Endothelial cell of umbilical vein (primary cell): ENCODE measurements at regions not wholly inside any gene's neighbourhood (a gene's known extent, or its start where the extent isn't known, plus 50 kb on each side); places are given as distances from the start of the nearest gene placed in this dataset.

ENCODE experiments used
- BruUV-seq: library from RNA; stranded (reverse); fragments of 400-500 nt; replicated peaks from 2 replicates; lab custom pipeline; 2021; lab: Mats Ljungman, UMichigan
- CTCF ChIA-PET: fragments of 300-600, 350-600 bp; sonication (Branson Sonifier 250); formaldehyde crosslinking; loops from one replicate; lab custom pipeline; 2021; ENCODE audit warnings: antibody characterized with exemption, inconsistent platforms; lab: Charles Lee
- POLR2A ChIA-PET: fragments of 300-600, 350-600 bp; sonication (Branson Sonifier 250); formaldehyde crosslinking; loops from one replicate; lab custom pipeline; 2021; ENCODE audit warnings: antibody characterized with exemption, inconsistent platforms; lab: Charles Lee
- DNase-seq: peaks from one replicate; pipeline ENCODE4 v3.0.0-alpha.2; 2011; ENCODE audit warnings: low read depth, low spot score
- FAIRE-seq: peaks from 2 replicates; lab custom pipeline; 2011; peaks lifted over from hg19 to GRCh38; lab: Jason Lieb, UNC
- H2AFZ ChIP-seq: 2 replicates; pipeline ENCODE4 v1.6.0; 2012; ENCODE audit warnings: low read depth, low read length, control low read depth, inconsistent platforms
- H3K27ac ChIP-seq: 2 replicates; pipeline ENCODE4 v1.5.1; 2011; ENCODE audit warnings: low read depth, mild to moderate bottlenecking, control low read depth, low read length, moderate library complexity; ENCODE audit not compliant: insufficient read depth
- H3K27me3 ChIP-seq, 2 experiments: 2 replicates each; pipeline versions ENCODE4 v1.6.0 to v1.6.1; 2011; ENCODE audit warnings: low read length in 2 of 2, mixed read lengths in 1 of 2; ENCODE audit not compliant: control insufficient read depth in 2 of 2, insufficient read depth in 2 of 2
- H3K36me3 ChIP-seq, 2 experiments: 2 replicates in 1 of 2; 3 replicates in 1 of 2; pipeline ENCODE4 v1.5.1; 2011; ENCODE audit warnings: low read length in 2 of 2, mild to moderate bottlenecking in 1 of 2, moderate library complexity in 1 of 2; ENCODE audit not compliant: control insufficient read depth in 2 of 2, insufficient read depth in 2 of 2; ENCODE audit errors: extremely low read depth in 1 of 2
- H3K4me1 ChIP-seq: 3 replicates; pipeline ENCODE4 v1.5.1; 2011; ENCODE audit warnings: mild to moderate bottlenecking, low read length; ENCODE audit not compliant: control insufficient read depth, insufficient read depth; ENCODE audit errors: extremely low read depth
- H3K4me2 ChIP-seq: 2 replicates; pipeline ENCODE4 v1.6.1; 2011; ENCODE audit warnings: low read length, control low read depth, mixed read lengths; ENCODE audit not compliant: insufficient read depth
- H3K4me3 ChIP-seq, 3 experiments: fragments of 200-600 bp in 1 of 3; sonication (generic), shearing (Covaris generic) in 1 of 3; replicated peaks in 1 of 3; 2 replicates each; pipeline ENCODE4 v1.5.1; 2011 to 2016; ENCODE audit warnings: control low read depth in 3 of 3, low read length in 3 of 3, mild to moderate bottlenecking in 2 of 3, inconsistent platforms in 1 of 3, low read depth in 1 of 3, moderate library complexity in 1 of 3; ENCODE audit not compliant: insufficient read depth in 1 of 3
- H3K79me2 ChIP-seq: 2 replicates; pipeline ENCODE4 v1.6.0; 2012; ENCODE audit warnings: low read length, inconsistent platforms; ENCODE audit not compliant: control insufficient read depth, insufficient read depth
- H3K9ac ChIP-seq: replicated peaks from 2 replicates; pipeline ENCODE3; 2011; ENCODE audit warnings: low read length, control low read depth; ENCODE audit not compliant: insufficient read depth; ENCODE audit errors: extremely low read depth
- H3K9me1 ChIP-seq: replicated peaks from 3 replicates; pipeline ENCODE4 v1.6.0; 2011; ENCODE audit warnings: mild to moderate bottlenecking, low read length; ENCODE audit not compliant: control insufficient read depth, insufficient read depth; ENCODE audit errors: extremely low read depth
- H3K9me3 ChIP-seq: replicated peaks from 2 replicates; pipeline ENCODE4 v1.5.1; 2012; ENCODE audit warnings: low read length, inconsistent platforms; ENCODE audit not compliant: control insufficient read depth, insufficient read depth
- H4K20me1 ChIP-seq: replicated peaks from 2 replicates; pipeline ENCODE3; 2011; ENCODE audit warnings: mild to moderate bottlenecking, low read length; ENCODE audit not compliant: control insufficient read depth, insufficient read depth; ENCODE audit errors: extremely low read depth
- EZH2 ChIP-seq: IDR thresholded peaks from 2 replicates; pipeline ENCODE4 v1.6.1; 2012; ENCODE audit warnings: borderline replicate concordance, low read depth, mild to moderate bottlenecking, moderate library complexity, low read length, inconsistent platforms; ENCODE audit not compliant: severe bottlenecking
- FOS ChIP-seq: IDR thresholded peaks from 2 replicates; pipeline ENCODE4 v1.6.1; 2011; ENCODE audit warnings: mild to moderate bottlenecking, low read length, moderate library complexity, borderline replicate concordance; ENCODE audit not compliant: insufficient read depth
- GATA2 ChIP-seq: IDR thresholded peaks from 2 replicates; pipeline ENCODE4 v1.7.0; 2011; ENCODE audit warnings: low read depth, mild to moderate bottlenecking, moderate library complexity, mixed read lengths, low read length; ENCODE audit not compliant: insufficient read length, insufficient read depth
- JUN ChIP-seq: IDR thresholded peaks from 2 replicates; pipeline ENCODE4 v1.6.1; 2011; ENCODE audit warnings: borderline replicate concordance, low read depth; ENCODE audit not compliant: insufficient read length, insufficient read depth
- MYC ChIP-seq: IDR thresholded peaks from one replicate; pipeline ENCODE4 v1.6.1; 2011; ENCODE audit warnings: mild to moderate bottlenecking, low read depth, low read length
- POLR2A ChIP-seq: IDR thresholded peaks from 2 replicates; pipeline ENCODE4 v1.6.1; 2012; ENCODE audit warnings: low read depth, mild to moderate bottlenecking, control low read depth, low read length
- POLR2AphosphoS5 ChIP-seq: IDR thresholded peaks from 2 replicates; pipeline ENCODE4 v1.6.1; 2012; ENCODE audit warnings: low read depth, mild to moderate bottlenecking, control low read depth, low read length, moderate library complexity; ENCODE audit not compliant: insufficient read depth
- dilution Hi-C: fragments of 300-500 bp; cut with MboI; formaldehyde crosslinking; loops from one replicate; pipeline ENCODE4 v1.15.0; 2019; ENCODE audit warnings: low sequenced_read_pairs; ENCODE audit not compliant: extremely low pct_ligation_motif_present
- intact Hi-C: fragments of 100-400 bp; cut with micrococcal nuclease; formaldehyde crosslinking; loops from one replicate; pipeline ENCODE4 v1.10.0; 2022
- TF ChIP-seq, protein P1 (sequence below), 2 donors: IDR thresholded peaks; 1 replicate in 1 of 2; 2 replicates in 1 of 2; pipeline ENCODE4 v1.5.1; 2011; ENCODE audit warnings: low read length in 2 of 2, mild to moderate bottlenecking in 2 of 2, moderate library complexity in 2 of 2, control low read depth in 1 of 2, inconsistent platforms in 1 of 2, low read depth in 1 of 2; ENCODE audit not compliant: insufficient read depth in 1 of 2; ENCODE audit errors: extremely low read depth in 1 of 2
- TF ChIP-seq, protein P2 (sequence below): IDR thresholded peaks from 2 replicates; pipeline ENCODE4 v1.6.1; 2011; ENCODE audit not compliant: insufficient read depth, insufficient read length

DNA sequence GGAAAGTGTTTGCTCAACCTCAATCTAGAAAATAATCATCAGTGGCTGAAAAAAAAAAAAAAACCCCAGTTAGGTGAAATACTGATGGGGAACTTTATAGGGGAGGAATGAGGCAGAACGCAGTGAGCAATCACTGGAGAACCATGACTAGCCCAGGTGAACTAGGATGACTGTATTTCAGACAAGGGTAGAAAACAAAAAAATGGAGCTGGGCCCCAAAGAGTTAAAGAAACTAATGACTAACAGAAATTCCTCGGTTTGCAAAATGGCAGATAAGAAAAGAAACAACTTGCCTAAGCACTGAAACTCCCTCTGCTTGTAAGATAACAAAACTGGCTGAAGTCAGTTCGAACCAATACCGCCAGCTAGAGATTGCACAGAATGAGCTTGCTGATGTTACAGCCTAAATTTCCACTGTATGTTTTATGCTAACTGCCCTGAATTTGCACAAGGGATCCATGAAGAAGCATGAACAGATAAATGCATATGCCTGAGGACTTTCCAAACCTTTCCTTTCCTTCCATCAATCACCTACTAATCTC, 245.9 kb downstream of the METTL4 start:
- BruUV-seq = no TSS peak
- intact Hi-C loops (no loop called here), dilution Hi-C loops (no loop called here)
- H3K9me3 ChIP-seq = no peaks in the 10 kb centered on the region
- no peaks in the 10 kb centered on the region for H3K36me3 ChIP-seq
- FAIRE-seq (no peak), DNase-seq (no peak)
- CTCF ChIA-PET = interaction anchor here (0.6 to 0.7 kb wide), 2 partner anchors 10 to 96 kb away, joined by 3 read pairs; no protein-coding TSS in a partner anchor
- H3K4me3 ChIP-seq = no peak overlapping the region
- no peaks in the 10 kb centered on the region for H3K79me2 ChIP-seq
- POLR2A ChIA-PET = no interaction called here
- no peak overlapping the region for H3K9ac ChIP-seq
- H4K20me1 ChIP-seq = no peaks in the 10 kb centered on the region
- no peak overlapping the region for H3K4me2 ChIP-seq
- no peak overlapping the region for H2AFZ ChIP-seq
- H3K4me1 ChIP-seq = no peaks in the 10 kb centered on the region
- no peak overlapping the region for H3K27ac ChIP-seq
- H3K9me1 ChIP-seq = no peaks in the 10 kb centered on the region
- H3K27me3 ChIP-seq = peaks cover 3 to 9% of the 10 kb centered on the region in 2 experiments
- TF ChIP-seq POLR2AphosphoS5 = no peak
- no peak for TF ChIP-seq GATA2
- no peak for TF ChIP-seq POLR2A
- no peak for TF ChIP-seq FOS
- no peak for TF ChIP-seq MYC
- no peak for TF ChIP-seq EZH2
- TF ChIP-seq JUN = no peak
- TF ChIP-seq, protein P1, sequence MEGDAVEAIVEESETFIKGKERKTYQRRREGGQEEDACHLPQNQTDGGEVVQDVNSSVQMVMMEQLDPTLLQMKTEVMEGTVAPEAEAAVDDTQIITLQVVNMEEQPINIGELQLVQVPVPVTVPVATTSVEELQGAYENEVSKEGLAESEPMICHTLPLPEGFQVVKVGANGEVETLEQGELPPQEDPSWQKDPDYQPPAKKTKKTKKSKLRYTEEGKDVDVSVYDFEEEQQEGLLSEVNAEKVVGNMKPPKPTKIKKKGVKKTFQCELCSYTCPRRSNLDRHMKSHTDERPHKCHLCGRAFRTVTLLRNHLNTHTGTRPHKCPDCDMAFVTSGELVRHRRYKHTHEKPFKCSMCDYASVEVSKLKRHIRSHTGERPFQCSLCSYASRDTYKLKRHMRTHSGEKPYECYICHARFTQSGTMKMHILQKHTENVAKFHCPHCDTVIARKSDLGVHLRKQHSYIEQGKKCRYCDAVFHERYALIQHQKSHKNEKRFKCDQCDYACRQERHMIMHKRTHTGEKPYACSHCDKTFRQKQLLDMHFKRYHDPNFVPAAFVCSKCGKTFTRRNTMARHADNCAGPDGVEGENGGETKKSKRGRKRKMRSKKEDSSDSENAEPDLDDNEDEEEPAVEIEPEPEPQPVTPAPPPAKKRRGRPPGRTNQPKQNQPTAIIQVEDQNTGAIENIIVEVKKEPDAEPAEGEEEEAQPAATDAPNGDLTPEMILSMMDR (IDR thresholded peaks at IDR 0.05; ENCODE audit: extremely low read depth in 1 of 2, insufficient read depth in 1 of 2, low read depth in 1 of 2, low read length in 2 of 2) = no peak
- TF ChIP-seq, protein P2, sequence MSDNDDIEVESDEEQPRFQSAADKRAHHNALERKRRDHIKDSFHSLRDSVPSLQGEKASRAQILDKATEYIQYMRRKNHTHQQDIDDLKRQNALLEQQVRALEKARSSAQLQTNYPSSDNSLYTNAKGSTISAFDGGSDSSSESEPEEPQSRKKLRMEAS = no peak
